Choroid plexus epithelial cell (primary cell): ENCODE measurements at regions not wholly inside any gene's neighbourhood (a gene's known extent, or its start where the extent isn't known, plus 50 kb on each side); places are given as distances from the start of the nearest gene placed in this dataset.

ENCODE experiments used
- DNase-seq: peaks from one replicate; pipeline ENCODE4 v3.0.0-alpha.2; 2010; ENCODE audit warnings: low read depth
- H3K4me3 ChIP-seq: 2 replicates; pipeline ENCODE4 v1.5.1; 2011; ENCODE audit warnings: low read depth, mild to moderate bottlenecking, control low read depth, low read length, moderate library complexity
- CTCF ChIP-seq: conservative IDR thresholded peaks from 2 replicates; pipeline ENCODE4 v1.5.1; 2011; ENCODE audit warnings: low read depth, mild to moderate bottlenecking, control low read depth, inconsistent platforms, low read length, moderate library complexity

DNA sequence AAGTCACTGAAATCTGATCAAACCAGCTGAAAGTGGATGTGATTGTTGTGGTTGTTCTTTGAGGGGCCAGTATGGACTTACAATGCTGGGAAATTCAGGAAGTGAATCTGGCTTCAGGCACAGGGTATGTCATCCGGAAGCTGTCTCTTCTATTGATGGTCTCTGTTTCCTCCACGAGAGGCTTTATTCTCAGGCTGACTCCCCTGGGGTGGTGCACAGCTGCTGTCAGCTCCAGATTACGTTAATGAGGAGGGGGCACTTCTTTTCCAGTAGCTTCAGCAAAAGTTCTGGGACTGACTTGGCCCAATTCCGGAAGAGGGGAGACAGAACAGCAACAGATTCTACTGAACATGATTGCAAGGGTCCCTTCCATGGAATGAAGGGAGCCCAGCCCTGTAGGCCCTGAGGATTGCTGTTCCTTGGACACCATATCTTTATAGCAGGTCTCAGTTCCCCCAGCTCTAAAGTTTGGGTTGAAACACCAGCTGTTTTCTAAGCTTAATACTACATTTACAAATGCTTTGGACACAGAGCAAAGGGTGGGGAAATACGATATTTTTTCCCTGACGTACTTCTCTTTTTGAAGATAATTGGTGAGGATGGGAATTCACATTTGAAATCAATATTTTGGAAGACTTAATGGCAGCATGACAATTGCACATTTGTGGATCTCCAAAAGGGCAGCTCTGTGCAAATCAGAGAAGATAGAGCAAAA is 400.9 kb downstream of the TSN start:
- no peak for DNase-seq
- no peak for TF ChIP-seq CTCF
- H3K4me3 ChIP-seq: no peak overlapping the region

GRCh38 chr2:122157158-122157557 is 401.7 kb downstream of the TSN start:
- no peak overlapping the region for H3K4me3 ChIP-seq
- no peak for DNase-seq
- TF ChIP-seq CTCF: no peak

DNA sequence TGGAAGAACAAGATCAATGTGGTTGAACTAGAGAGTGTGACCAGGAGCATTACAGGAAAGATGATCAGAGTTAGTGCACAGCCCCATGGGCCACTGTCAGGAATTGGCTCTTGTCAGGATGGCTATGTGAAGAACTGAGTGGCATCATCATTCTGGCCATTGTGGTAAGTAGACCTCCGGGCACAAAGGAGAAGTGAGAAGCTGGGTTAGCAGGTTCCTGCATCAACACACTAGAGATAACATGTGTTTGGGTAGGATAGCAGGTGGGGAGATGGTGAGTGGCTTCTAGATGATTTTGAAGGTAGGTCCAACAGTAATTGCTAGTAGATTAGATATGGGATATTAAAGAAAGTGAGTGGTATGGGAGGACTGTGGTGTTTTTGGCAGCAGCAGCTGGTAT is 408.2 kb downstream of the TSN start:
- TF ChIP-seq CTCF: no peak
- no peak for DNase-seq
- no peak overlapping the region for H3K4me3 ChIP-seq

GRCh38 chr2:122164964-122165363 is 409.5 kb downstream of the TSN start:
- DNase-seq: no peak
- no peak for TF ChIP-seq CTCF
- H3K4me3 ChIP-seq: no peak overlapping the region

DNA sequence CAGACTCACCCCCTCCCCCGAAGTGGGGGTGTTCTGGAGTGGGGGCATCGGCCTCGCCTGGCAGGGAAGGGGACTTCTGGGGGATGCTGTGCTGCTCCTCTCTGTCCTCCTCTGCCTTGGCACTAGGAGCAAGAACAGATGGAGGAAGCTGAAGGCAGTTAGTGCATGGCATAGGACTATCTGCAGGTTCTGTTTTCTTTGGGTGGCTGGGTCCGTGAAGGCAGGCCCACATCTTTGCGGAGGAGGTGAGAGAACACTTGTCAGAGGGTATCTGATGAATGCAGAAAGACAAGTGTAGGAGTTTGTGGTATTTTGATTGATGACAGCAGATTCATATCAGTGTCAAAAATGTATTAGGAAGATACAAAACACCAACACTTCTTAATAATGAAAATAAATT is 411.4 kb downstream of the TSN start:
- no peak overlapping the region for H3K4me3 ChIP-seq
- DNase-seq: no peak
- no peak for TF ChIP-seq CTCF

GRCh38 chr2:122167515-122167914 is 412.1 kb downstream of the TSN start:
- DNase-seq: no peak
- H3K4me3 ChIP-seq: no peak overlapping the region
- TF ChIP-seq CTCF: no peak

GRCh38 chr2:122168799-122169198 is 413.3 kb downstream of the TSN start:
- H3K4me3 ChIP-seq: no peak overlapping the region
- no peak for TF ChIP-seq CTCF
- DNase-seq: no peak
